Type B pancreatic cell (in vitro differentiated cells): ENCODE measurements at regions not wholly inside any gene's neighbourhood (a gene's known extent, or its start where the extent isn't known, plus 50 kb on each side); places are given as distances from the start of the nearest gene placed in this dataset.

Source experiments
- DNase-seq: peaks from one replicate; pipeline ENCODE4 v3.0.0; 2021; ENCODE audit warnings: mixed read lengths; ENCODE audit not compliant: unreplicated experiment; ENCODE audit errors: extremely low spot score
- H3K27ac Mint-ChIP-seq: 2 replicates; pipeline ENCODE4 v1.8.0; 2021; ENCODE audit warnings: mild to moderate bottlenecking, mixed read lengths
- H3K27me3 Mint-ChIP-seq: 2 replicates; pipeline ENCODE4 v1.8.0; 2021; ENCODE audit warnings: mixed read lengths
- H3K36me3 Mint-ChIP-seq: 2 replicates; pipeline ENCODE4 v1.8.0; 2021; ENCODE audit warnings: mixed read lengths
- H3K4me1 Mint-ChIP-seq: one replicate; pipeline ENCODE4 v1.8.0; 2021; ENCODE audit warnings: mixed read lengths; ENCODE audit not compliant: unreplicated experiment
- H3K4me3 Mint-ChIP-seq: 2 replicates; pipeline ENCODE4 v1.8.0; 2021; ENCODE audit warnings: mild to moderate bottlenecking, mixed read lengths
- H3K9me3 Mint-ChIP-seq: 2 replicates; pipeline ENCODE4 v1.8.0; 2021; ENCODE audit warnings: mixed read lengths
- TF ChIP-seq, protein P1 (sequence below): fragments of 200-600 bp; sonication (generic); conservative IDR thresholded peaks from 2 replicates; pipeline ENCODE4 v1.5.0; 2021; ENCODE audit warnings: antibody characterized with exemption, mild to moderate bottlenecking

DNA sequence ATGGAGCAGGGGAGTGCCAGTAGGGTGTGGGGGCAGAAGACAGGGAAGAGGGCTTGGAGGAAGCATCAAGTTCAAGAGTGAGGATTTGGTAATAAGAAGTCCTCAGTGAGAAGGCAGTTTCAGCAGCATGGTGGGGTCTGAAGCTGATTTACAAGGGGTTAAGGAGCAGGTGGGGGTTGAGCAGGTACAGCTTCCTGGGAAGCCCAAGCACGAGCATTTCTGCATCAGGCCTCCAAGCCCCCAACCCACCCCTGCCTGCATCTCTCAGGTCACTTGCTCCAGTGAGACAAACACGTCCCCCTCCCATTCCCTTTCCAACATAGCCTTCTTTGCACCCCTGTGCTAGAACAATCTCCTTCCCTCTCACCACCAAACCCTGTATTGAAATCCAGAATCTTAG lies 574.7 kb downstream of the MATN1 start:
- H3K4me3 Mint-ChIP-seq, result no peak overlapping the region
- no peaks in the 10 kb centered on the region for H3K36me3 Mint-ChIP-seq
- H3K9me3 Mint-ChIP-seq, result peaks cover 14% of the 10 kb centered on the region
- no peaks in the 10 kb centered on the region for H3K4me1 Mint-ChIP-seq
- TF ChIP-seq, protein P1, sequence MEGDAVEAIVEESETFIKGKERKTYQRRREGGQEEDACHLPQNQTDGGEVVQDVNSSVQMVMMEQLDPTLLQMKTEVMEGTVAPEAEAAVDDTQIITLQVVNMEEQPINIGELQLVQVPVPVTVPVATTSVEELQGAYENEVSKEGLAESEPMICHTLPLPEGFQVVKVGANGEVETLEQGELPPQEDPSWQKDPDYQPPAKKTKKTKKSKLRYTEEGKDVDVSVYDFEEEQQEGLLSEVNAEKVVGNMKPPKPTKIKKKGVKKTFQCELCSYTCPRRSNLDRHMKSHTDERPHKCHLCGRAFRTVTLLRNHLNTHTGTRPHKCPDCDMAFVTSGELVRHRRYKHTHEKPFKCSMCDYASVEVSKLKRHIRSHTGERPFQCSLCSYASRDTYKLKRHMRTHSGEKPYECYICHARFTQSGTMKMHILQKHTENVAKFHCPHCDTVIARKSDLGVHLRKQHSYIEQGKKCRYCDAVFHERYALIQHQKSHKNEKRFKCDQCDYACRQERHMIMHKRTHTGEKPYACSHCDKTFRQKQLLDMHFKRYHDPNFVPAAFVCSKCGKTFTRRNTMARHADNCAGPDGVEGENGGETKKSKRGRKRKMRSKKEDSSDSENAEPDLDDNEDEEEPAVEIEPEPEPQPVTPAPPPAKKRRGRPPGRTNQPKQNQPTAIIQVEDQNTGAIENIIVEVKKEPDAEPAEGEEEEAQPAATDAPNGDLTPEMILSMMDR, result no peak
- H3K27ac Mint-ChIP-seq, result no peak overlapping the region
- DNase-seq, result no peak
- peaks cover 25% of the 10 kb centered on the region for H3K27me3 Mint-ChIP-seq

DNA sequence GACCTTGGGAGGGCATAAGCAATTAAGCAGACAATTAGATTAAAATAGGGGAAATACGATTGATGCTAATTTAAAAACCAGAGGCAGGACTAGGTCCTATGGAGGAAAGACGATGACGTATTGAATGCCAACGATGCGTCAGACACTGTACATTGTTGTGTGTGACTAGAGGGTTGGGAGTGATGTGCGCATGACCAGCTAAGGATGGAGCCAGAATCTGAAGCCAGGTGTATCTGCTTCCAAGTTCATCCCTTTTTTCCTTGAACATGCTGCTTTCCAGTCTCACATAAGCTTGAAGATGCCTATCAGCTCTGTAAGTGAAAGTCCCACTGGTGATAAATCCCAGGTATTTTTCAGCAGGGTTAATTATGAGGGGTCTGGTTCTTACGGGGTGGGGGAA lies 576.2 kb downstream of the MATN1 start:
- Mint-ChIP-seq H3K4me1 (no peaks in the 10 kb centered on the region), H3K9me3 (peaks cover 14% of the 10 kb centered on the region), H3K27me3 (peaks cover 21% of the 10 kb centered on the region), H3K36me3 (no peaks in the 10 kb centered on the region), H3K4me3 (no peak overlapping the region), H3K27ac (no peak overlapping the region)
- TF ChIP-seq, protein P1, result no peak
- no peak for DNase-seq

DNA sequence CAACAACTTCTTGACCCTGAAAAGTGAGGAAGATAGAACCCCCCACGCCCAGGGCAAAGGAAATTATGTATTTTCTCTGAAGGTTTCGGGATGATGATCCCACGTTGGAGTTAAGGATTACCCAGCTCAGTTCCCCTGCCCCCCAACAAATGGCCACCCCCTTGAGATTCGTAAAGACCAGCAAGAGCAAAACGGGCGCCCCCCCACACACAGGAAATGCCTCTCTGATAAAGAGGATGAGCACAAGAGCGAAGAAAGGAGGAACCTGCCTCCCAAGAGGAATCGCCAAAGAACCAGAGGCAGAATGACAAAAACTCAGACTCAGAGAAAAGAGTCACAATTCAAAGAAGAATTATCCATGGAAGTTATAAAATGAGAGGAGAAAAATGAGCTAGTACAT lies 576.9 kb downstream of the MATN1 start:
- TF ChIP-seq, protein P1, result no peak
- peaks cover 11% of the 10 kb centered on the region for H3K9me3 Mint-ChIP-seq
- H3K4me3 Mint-ChIP-seq, result no peak overlapping the region
- no peaks in the 10 kb centered on the region for H3K36me3 Mint-ChIP-seq
- H3K27me3 Mint-ChIP-seq, result peaks cover 21% of the 10 kb centered on the region
- peak; percentile 32 for DNase-seq
- no peaks in the 10 kb centered on the region for H3K4me1 Mint-ChIP-seq
- H3K27ac Mint-ChIP-seq, result no peak overlapping the region

DNA sequence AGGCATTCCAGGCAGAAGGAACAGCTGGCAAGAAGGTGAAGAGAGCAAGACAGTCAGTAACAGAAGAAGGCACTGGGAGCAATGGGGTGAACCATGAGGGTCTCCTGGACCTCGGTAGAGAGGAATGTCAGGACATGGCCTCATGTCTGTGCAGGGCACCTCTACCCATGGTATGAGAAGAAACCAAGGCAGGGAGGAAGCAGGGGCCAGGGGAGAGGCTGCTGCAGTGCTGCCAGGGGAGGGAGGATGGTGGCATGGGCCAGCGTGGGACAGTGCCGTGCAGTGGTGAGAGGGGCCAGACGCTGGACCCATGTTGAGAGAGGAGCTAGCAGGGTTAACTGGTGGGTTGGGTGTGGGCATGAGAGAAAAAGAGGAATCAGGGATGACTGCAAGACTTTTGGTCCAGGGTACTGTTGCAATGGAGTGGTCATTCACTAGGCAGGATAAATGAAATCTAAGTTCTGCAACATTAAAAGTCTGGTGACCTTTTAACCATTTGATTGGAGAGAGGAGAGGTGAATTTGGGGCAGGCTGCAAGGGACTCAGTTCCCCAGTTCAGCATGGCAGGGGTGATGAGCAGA lies 577.6 kb downstream of the MATN1 start:
- H3K9me3 Mint-ChIP-seq, result peaks cover 6% of the 10 kb centered on the region
- H3K27me3 Mint-ChIP-seq, result peaks cover 21% of the 10 kb centered on the region

DNA sequence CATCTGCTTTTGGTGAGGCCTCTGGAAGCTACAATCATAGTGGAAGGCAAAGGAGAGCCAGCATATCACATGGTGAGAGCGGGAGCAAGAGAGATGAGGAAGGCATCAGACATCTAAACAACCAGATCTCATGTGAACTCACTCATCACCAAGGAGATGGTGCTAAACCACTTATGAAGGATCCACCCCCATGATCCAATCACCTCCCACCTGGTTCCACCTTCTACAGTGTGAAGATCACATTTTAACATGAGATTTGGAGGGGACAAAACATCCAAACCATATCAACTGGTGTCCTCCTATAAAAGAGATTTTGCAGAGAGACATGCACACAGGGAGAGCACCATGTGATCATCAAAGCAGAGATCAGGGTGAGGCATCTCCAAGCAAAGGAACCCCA lies 578.6 kb downstream of the MATN1 start:
- no peak for DNase-seq
- H3K36me3 Mint-ChIP-seq, result no peaks in the 10 kb centered on the region
- TF ChIP-seq, protein P1, result no peak
- peaks cover 21% of the 10 kb centered on the region for H3K27me3 Mint-ChIP-seq
- H3K9me3 Mint-ChIP-seq, result peaks cover 6% of the 10 kb centered on the region
- no peaks in the 10 kb centered on the region for H3K4me1 Mint-ChIP-seq
- H3K4me3 Mint-ChIP-seq, result no peak overlapping the region
- no peak overlapping the region for H3K27ac Mint-ChIP-seq

More for the DNA sequence above, 577.6 kb downstream of the MATN1 start:
- H3K27ac Mint-ChIP-seq, result no peak overlapping the region
- H3K4me1 Mint-ChIP-seq, result no peaks in the 10 kb centered on the region
- DNase-seq, result peak; percentile 52
- TF ChIP-seq, protein P1, result no peak
- H3K36me3 Mint-ChIP-seq, result no peaks in the 10 kb centered on the region
- no peak overlapping the region for H3K4me3 Mint-ChIP-seq

DNA sequence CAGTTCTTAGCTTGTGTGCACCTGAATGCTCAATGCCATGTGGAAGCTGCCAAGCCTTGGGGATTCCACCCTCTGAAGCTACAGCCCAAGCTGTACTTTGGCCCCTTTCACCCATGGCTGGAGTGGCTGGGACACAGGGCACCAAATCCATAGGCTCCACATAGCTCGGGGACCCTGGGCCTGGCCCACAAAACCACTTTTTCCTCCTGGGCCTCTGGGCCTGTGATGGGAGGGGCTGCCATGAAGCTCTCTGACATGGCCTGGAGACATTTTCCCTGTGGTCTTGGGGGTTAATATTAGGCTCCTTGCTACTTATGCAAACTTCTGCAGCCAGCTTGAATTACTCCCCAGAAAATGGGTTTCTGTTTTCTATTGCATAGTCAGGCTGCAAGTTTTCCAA lies 579.9 kb downstream of the MATN1 start:
- TF ChIP-seq, protein P1, result no peak
- Mint-ChIP-seq H3K27me3 (peaks cover 21% of the 10 kb centered on the region), H3K4me3 (no peak overlapping the region), H3K9me3 (peaks cover 6% of the 10 kb centered on the region), H3K36me3 (no peaks in the 10 kb centered on the region), H3K27ac (no peak overlapping the region), H3K4me1 (no peaks in the 10 kb centered on the region)
- DNase-seq, result peak; percentile 36
